A549 (cell line): ENCODE measurements at regions not wholly inside any gene's neighbourhood (a gene's known extent, or its start where the extent isn't known, plus 50 kb on each side); places are given as distances from the start of the nearest gene placed in this dataset.
"Not testable (repeated sequence)": the region's sequence is repeated elsewhere in the genome, so short reads cannot be mapped to it uniquely, and the experiment has no call there.

Experiments
- ATAC-seq, 2 experiments: fragments of 200-7000 bp in 1 of 2; fragments of >200 bp in 1 of 2; cut with Nextera tagmentation in 1 of 2; cut with Tn5 transposase in 1 of 2; 3 replicates each; pipeline versions ENCODE4 v1.8.0 to v1.9.1; 2018 to 2020; ENCODE audit warnings: mild to moderate bottlenecking in 1 of 2, moderate library complexity in 1 of 2
- CTCF ChIA-PET: fragments of 300-600 bp; sonication (Branson Sonifier 250); formaldehyde crosslinking; extraction: SDS; loops from one replicate; lab custom pipeline; 2021; ENCODE audit warnings: antibody characterized with exemption, inconsistent platforms; lab: Yijun Ruan, JAX
- POLR2A ChIA-PET: fragments of 350-600 bp; formaldehyde crosslinking; extraction: SDS; loops from one replicate; lab custom pipeline; 2021; ENCODE audit warnings: antibody characterized with exemption, inconsistent platforms; lab: Yijun Ruan, JAX
- DNase-seq, 2 experiments: peaks; one replicate each; pipeline versions ENCODE4 v3.0.0 to v3.0.0-alpha.2; 2011 to 2016; ENCODE audit warnings: low read depth in 1 of 2, low spot score in 1 of 2
- FAIRE-seq: peaks from 2 replicates; lab custom pipeline; 2011; peaks lifted over from hg19 to GRCh38; lab: Jason Lieb, UNC
- H3K27ac ChIP-seq, 2 experiments: fragments of >200 bp; sonication (Bioruptor Twin); formaldehyde crosslinking; 3 replicates each; pipeline ENCODE4 v1.5.1; 2016 to 2017
- H3K4me1 ChIP-seq: fragments of >200 bp; sonication (Bioruptor Twin); formaldehyde crosslinking; 3 replicates; pipeline ENCODE4 v1.6.1; 2016
- H3K4me2 ChIP-seq: fragments of >200 bp; sonication (Bioruptor Twin); formaldehyde crosslinking; 3 replicates; pipeline ENCODE4 v1.6.1; 2016
- H3K4me3 ChIP-seq: fragments of >200 bp; sonication (Bioruptor Twin); formaldehyde crosslinking; 3 replicates; pipeline ENCODE4 v1.5.1; 2016
- H3K9me3 ChIP-seq: fragments of >200 bp; sonication (Bioruptor Twin); formaldehyde crosslinking; 3 replicates; pipeline ENCODE4 v1.6.1; 2016
- BCL3 ChIP-seq: fragments of >200 bp; sonication (Bioruptor Twin); formaldehyde crosslinking; IDR thresholded peaks from 3 replicates; pipeline ENCODE4 v1.6.1; 2016
- BHLHE40 ChIP-seq: IDR thresholded peaks from 2 replicates; pipeline ENCODE4 v1.6.1; 2012; ENCODE audit warnings: low read depth, low read length, inconsistent platforms
- CBX8 ChIP-seq: fragments of 200-600 bp; sonication (generic); IDR thresholded peaks from 2 replicates; pipeline ENCODE4 v1.6.1; 2016
- CHD2 ChIP-seq: fragments of 150-350 bp; IDR thresholded peaks from 2 replicates; pipeline ENCODE4 v1.6.1; 2014; ENCODE audit warnings: low read length; ENCODE audit not compliant: partially characterized antibody
- EHMT2 ChIP-seq: fragments of 200-600 bp; sonication (generic); IDR thresholded peaks from 2 replicates; pipeline ENCODE4 v1.6.1; 2016; ENCODE audit warnings: antibody characterized with exemption, low read depth, mild to moderate bottlenecking, moderate library complexity
- ELK1 ChIP-seq: fragments of 150-350 bp; IDR thresholded peaks from 2 replicates; pipeline ENCODE4 v1.6.1; 2014; ENCODE audit warnings: low read depth, mild to moderate bottlenecking, low read length
- EP300 ChIP-seq, 2 experiments: fragments of >200 bp; sonication (Bioruptor Twin); formaldehyde crosslinking; IDR thresholded peaks; 2 replicates in 1 of 2; 3 replicates in 1 of 2; pipeline ENCODE4 v1.6.1; 2016 to 2017
- FOSB ChIP-seq: fragments of 250-450 bp; sonication (Bioruptor Pico); IDR thresholded peaks from 2 replicates; pipeline ENCODE4 v1.5.0; 2020; ENCODE audit warnings: mild to moderate bottlenecking, moderate library complexity
- FOXS1 ChIP-seq: fragments of 250-450 bp; sonication (Bioruptor Pico); IDR thresholded peaks from 2 replicates; pipeline ENCODE4 v1.5.0; 2020; ENCODE audit warnings: mild to moderate bottlenecking, moderate library complexity
- HDAC2 ChIP-seq: fragments of 200-600 bp; sonication (generic); IDR thresholded peaks from 2 replicates; pipeline ENCODE4 v1.6.1; 2016
- HES2 ChIP-seq: fragments of >200 bp; sonication (Bioruptor Twin); formaldehyde crosslinking; IDR thresholded peaks from 2 replicates; pipeline ENCODE4 v1.6.1; 2016
- HEYL ChIP-seq: fragments of 250-450 bp; sonication (Bioruptor Pico); IDR thresholded peaks from 2 replicates; pipeline ENCODE4 v1.8.0; 2021; ENCODE audit warnings: mild to moderate bottlenecking, moderate library complexity
- KDM1A ChIP-seq: fragments of 200-600 bp; sonication (generic); IDR thresholded peaks from 2 replicates; pipeline ENCODE4 v1.6.1; 2016; ENCODE audit warnings: low read depth, mild to moderate bottlenecking
- KDM5A ChIP-seq: fragments of 200-600 bp; sonication (generic); IDR thresholded peaks from 2 replicates; pipeline ENCODE4 v1.6.1; 2016; ENCODE audit warnings: antibody characterized with exemption, mild to moderate bottlenecking
- MYC ChIP-seq: IDR thresholded peaks from 2 replicates; pipeline ENCODE4 v1.6.1; 2012; ENCODE audit warnings: mild to moderate bottlenecking, inconsistent platforms, low read length, improper control_type of control experiment, borderline replicate concordance
- NFE2L2 ChIP-seq: fragments of 150-350 bp; conservative IDR thresholded peaks from 2 replicates; pipeline ENCODE4 v1.6.1; 2014; ENCODE audit warnings: low read length
- NPAS2 ChIP-seq: fragments of 250-450 bp; sonication (Bioruptor Pico); IDR thresholded peaks from 2 replicates; pipeline ENCODE4 v1.8.0; 2022; ENCODE audit warnings: mild to moderate bottlenecking, moderate library complexity, borderline replicate concordance
- NR3C1 ChIP-seq: fragments of >200 bp; sonication (Bioruptor Twin); formaldehyde crosslinking; IDR thresholded peaks from 3 replicates; pipeline ENCODE4 v1.6.1; 2017
- PHF8 ChIP-seq: fragments of 200-600 bp; sonication (generic); IDR thresholded peaks from 2 replicates; pipeline ENCODE4 v1.6.1; 2016; ENCODE audit warnings: low read depth, mild to moderate bottlenecking, antibody characterized with exemption, moderate library complexity, borderline replicate concordance
- POLR2A ChIP-seq: IDR thresholded peaks from 2 replicates; pipeline ENCODE4 v1.6.1; 2012; ENCODE audit warnings: mild to moderate bottlenecking, low read length
- POLR2AphosphoS2 ChIP-seq: conservative IDR thresholded peaks from 2 replicates; pipeline ENCODE4 v1.6.1; 2012; ENCODE audit warnings: low read length, improper control_type of control experiment, inconsistent platforms
- RARB ChIP-seq: fragments of 250-450 bp; sonication (Bioruptor Pico); IDR thresholded peaks from 2 replicates; pipeline ENCODE4 v1.8.0; 2021; ENCODE audit warnings: mild to moderate bottlenecking, moderate library complexity
- RFX5 ChIP-seq: fragments of 450-650 bp; IDR thresholded peaks from 2 replicates; pipeline ENCODE4 v1.7.1; 2014; ENCODE audit warnings: antibody characterized with exemption, mild to moderate bottlenecking, moderate library complexity
- SMC3 ChIP-seq: fragments of >200 bp; sonication (Bioruptor Twin); formaldehyde crosslinking; IDR thresholded peaks from 3 replicates; pipeline ENCODE4 v1.6.1; 2018; ENCODE audit warnings: inconsistent platforms
- SREBF2 ChIP-seq: fragments of 450-650 bp; IDR thresholded peaks from 2 replicates; pipeline ENCODE4 v1.6.1; 2014; ENCODE audit warnings: mild to moderate bottlenecking, moderate library complexity
- TP53 ChIP-seq: fragments of 250-450 bp; sonication (Bioruptor Pico); IDR thresholded peaks from 2 replicates; pipeline ENCODE4 v1.5.0; 2021; ENCODE audit warnings: mild to moderate bottlenecking, moderate library complexity
- ZFP36 ChIP-seq: fragments of 450-650 bp; IDR thresholded peaks from 2 replicates; pipeline ENCODE4 v1.6.1; 2014; ENCODE audit warnings: borderline replicate concordance; ENCODE audit not compliant: partially characterized antibody
- ZNF302 ChIP-seq: fragments of 250-450 bp; sonication (Bioruptor Pico); IDR thresholded peaks from 2 replicates; pipeline ENCODE4 v1.9.0; 2021; ENCODE audit warnings: inconsistent platforms, mild to moderate bottlenecking, moderate library complexity
- WGBS: methylation state at CpG from one replicate; pipeline ENCODE4 v1.1.6; 2017; ENCODE audit errors: missing lambda C conversion rate; 5-methylcytosine and 5-hydroxymethylcytosine counted together
- TF ChIP-seq, protein P1 (sequence below): fragments of 450-650 bp; IDR thresholded peaks from 2 replicates; pipeline ENCODE4 v1.6.1; 2014; ENCODE audit warnings: antibody characterized with exemption

DNA sequence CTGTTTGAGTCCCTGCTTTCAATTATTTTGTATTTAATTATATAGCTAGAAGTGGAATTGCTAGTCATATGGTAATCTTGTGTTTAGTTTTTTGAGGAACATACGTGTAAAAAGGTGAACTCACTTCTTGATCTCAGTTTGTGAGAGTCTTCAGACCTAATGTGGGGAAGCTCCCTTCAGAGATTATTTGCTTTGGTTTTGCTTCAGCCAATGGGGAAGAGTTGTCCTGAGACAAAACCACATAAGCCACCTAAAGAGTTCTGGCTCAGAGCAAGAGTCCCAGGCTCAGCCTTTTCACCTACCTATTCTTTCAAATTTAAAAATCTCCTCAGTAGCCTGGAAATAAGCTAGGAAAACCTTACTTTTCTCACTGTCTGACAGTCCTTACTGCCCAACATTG lies 138.4 kb downstream of the UCK2 start:
- CTCF ChIA-PET: interaction anchor here (1.2 kb wide), 1 partner anchor 167 kb away, joined by 4 read pairs; no protein-coding TSS in a partner anchor
- no peak for FAIRE-seq

GRCh38 chr1:165969366-165969765 lies 142.0 kb downstream of the UCK2 start:
- H3K9me3 ChIP-seq, DNase-seq, H3K4me3 ChIP-seq, POLR2A ChIA-PET, H3K4me2 ChIP-seq, FAIRE-seq, H3K27ac ChIP-seq, ATAC-seq, H3K4me1 ChIP-seq, CTCF ChIA-PET: not testable (repeated sequence)
- WGBS: 24% methylated on average over 4 of the region's 4 CpGs

More for the DNA sequence above, 138.4 kb downstream of the UCK2 start:
- no peak for ATAC-seq
- no peaks in the 10 kb centered on the region for H3K9me3 ChIP-seq
- POLR2A ChIA-PET: no interaction called here
- H3K4me3 ChIP-seq: no peak overlapping the region
- H3K4me2 ChIP-seq: no peak overlapping the region
- H3K27ac ChIP-seq: no peak overlapping the region
- H3K4me1 ChIP-seq: no peaks in the 10 kb centered on the region
- 0% methylated on average over 1 of the region's 1 CpG for WGBS
- no peak for TF ChIP-seq ZFP36
- TF ChIP-seq HES2: no peak
- TF ChIP-seq BHLHE40: no peak
- TF ChIP-seq EP300 (IDR thresholded peaks at IDR 0.05): no peak
- no peak for TF ChIP-seq CBX8
- TF ChIP-seq, protein P1, sequence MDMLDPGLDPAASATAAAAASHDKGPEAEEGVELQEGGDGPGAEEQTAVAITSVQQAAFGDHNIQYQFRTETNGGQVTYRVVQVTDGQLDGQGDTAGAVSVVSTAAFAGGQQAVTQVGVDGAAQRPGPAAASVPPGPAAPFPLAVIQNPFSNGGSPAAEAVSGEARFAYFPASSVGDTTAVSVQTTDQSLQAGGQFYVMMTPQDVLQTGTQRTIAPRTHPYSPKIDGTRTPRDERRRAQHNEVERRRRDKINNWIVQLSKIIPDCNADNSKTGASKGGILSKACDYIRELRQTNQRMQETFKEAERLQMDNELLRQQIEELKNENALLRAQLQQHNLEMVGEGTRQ: no peak
- no peak for TF ChIP-seq ZNF302 (CRISPR knock-in tag)
- TF ChIP-seq HEYL: no peak
- no peak for TF ChIP-seq NR3C1
- no peak for TF ChIP-seq ELK1
- no peak for TF ChIP-seq KDM1A
- DNase-seq: no peak

- ATAC-seq: no peak
- ChIA-PET POLR2A (no interaction called here), CTCF (no interaction called here)
These were observed 147.3 kb downstream of the UCK2 start for GRCh38 chr1:165974598-165975131.

GRCh38 chr1:165988275-165988674 lies 160.9 kb downstream of the UCK2 start:
- Histone ChIP-seq H3K4me1 (no peaks in the 10 kb centered on the region), H3K9me3 (no peaks in the 10 kb centered on the region), H3K27ac (no peak overlapping the region), H3K4me3 (no peak overlapping the region), H3K4me2 (no peak overlapping the region)
- ATAC-seq (peak in 1 of 2 experiments; percentile 75; a peak in 3 of 6 replicates), FAIRE-seq (no peak), DNase-seq (peak in 1 of 2 experiments; percentile 11)
- 3% methylated on average over 1 of the region's 1 CpG for WGBS
- POLR2A ChIA-PET: no interaction called here
- CTCF ChIA-PET: no interaction called here
- TF ChIP-seq HES2 (no peak), RARB (CRISPR knock-in tag) (no peak), SREBF2 (no peak), HDAC2 (no peak), POLR2AphosphoS2 (no peak), PHF8 (no peak), HEYL (no peak), KDM5A (no peak), EP300 (IDR thresholded peaks at IDR 0.05) (no peak), RFX5 (no peak), SMC3 (no peak), NPAS2 (CRISPR knock-in tag) (no peak), EHMT2 (no peak)

More at GRCh38 chr1:165974598-165975131, 147.3 kb downstream of the UCK2 start:
- TF ChIP-seq CBX8: no peak
- TF ChIP-seq NFE2L2: no peak
- TF ChIP-seq EP300 (IDR thresholded peaks at IDR 0.05): no peak
- TF ChIP-seq FOSB (CRISPR knock-in tag): no peak
- no peak for TF ChIP-seq BCL3
- TF ChIP-seq FOXS1 (CRISPR knock-in tag): no peak
- TF ChIP-seq SREBF2: no peak
- TF ChIP-seq CHD2: no peak
- no peak for TF ChIP-seq MYC
- TF ChIP-seq TP53: no peak
- no peak for TF ChIP-seq KDM1A
- no peak for TF ChIP-seq POLR2A
- WGBS: 30% methylated on average over 3 of the region's 3 CpGs
- Histone ChIP-seq H3K9me3 (no peaks in the 10 kb centered on the region), H3K27ac (no peak overlapping the region), H3K4me2 (no peak overlapping the region), H3K4me3 (no peak overlapping the region), H3K4me1 (no peaks in the 10 kb centered on the region)
- DNase-seq (no peak), FAIRE-seq (no peak)
